GM23248 (cell line): ENCODE measurements at regions not wholly inside any gene's neighbourhood (a gene's known extent, or its start where the extent isn't known, plus 50 kb on each side); places are given as distances from the start of the nearest gene placed in this dataset.

ENCODE experiments used
- DNase-seq: peaks from one replicate; pipeline ENCODE4 v3.0.0-alpha.2; 2015
- H2AFZ ChIP-seq: fragments of 200-600 bp; sonication (generic); 2 replicates; pipeline ENCODE4 v1.6.1; 2016; ENCODE audit warnings: antibody characterized with exemption
- H3F3A ChIP-seq: fragments of 200-600 bp; sonication (generic); 2 replicates; pipeline ENCODE4 v1.6.1; 2016; ENCODE audit warnings: mild to moderate bottlenecking, antibody characterized with exemption, mixed run types; ENCODE audit not compliant: insufficient read depth
- H3K27ac ChIP-seq: fragments of 200-600 bp; sonication (generic); 2 replicates; pipeline ENCODE4 v1.5.1; 2016; ENCODE audit warnings: mild to moderate bottlenecking
- H3K27me3 ChIP-seq: fragments of 200-600 bp; sonication (generic); replicated peaks from 2 replicates; pipeline ENCODE4 v1.6.1; 2016; ENCODE audit warnings: mild to moderate bottlenecking; ENCODE audit not compliant: insufficient read depth
- H3K36me3 ChIP-seq: fragments of 200-600 bp; sonication (generic); 2 replicates; pipeline ENCODE4 v1.6.1; 2016; ENCODE audit warnings: low read depth, mild to moderate bottlenecking
- H3K4me1 ChIP-seq: fragments of 200-600 bp; sonication (generic); 2 replicates; pipeline ENCODE4 v1.6.1; 2016; ENCODE audit warnings: mild to moderate bottlenecking; ENCODE audit not compliant: insufficient read depth
- H3K4me2 ChIP-seq: fragments of 200-600 bp; sonication (generic); one replicate; pipeline ENCODE4 v1.6.1; 2016; ENCODE audit warnings: mild to moderate bottlenecking; ENCODE audit not compliant: unreplicated experiment
- H3K4me3 ChIP-seq: fragments of 200-600 bp; sonication (generic); 2 replicates; pipeline ENCODE4 v1.5.1; 2016; ENCODE audit warnings: mild to moderate bottlenecking
- H3K79me2 ChIP-seq: fragments of 200-600 bp; sonication (generic); 2 replicates; pipeline ENCODE4 v1.6.1; 2016; ENCODE audit warnings: mild to moderate bottlenecking; ENCODE audit not compliant: insufficient read depth
- H3K9ac ChIP-seq: fragments of 200-600 bp; sonication (generic); 2 replicates; pipeline ENCODE4 v1.6.1; 2016; ENCODE audit warnings: mild to moderate bottlenecking
- H3K9me2 ChIP-seq: fragments of 200-600 bp; sonication (generic); 2 replicates; pipeline ENCODE4 v1.6.1; 2016; ENCODE audit warnings: mixed run types, mild to moderate bottlenecking, moderate library complexity; ENCODE audit not compliant: insufficient read depth
- H3K9me3 ChIP-seq: fragments of 200-600 bp; sonication (generic); one replicate; pipeline ENCODE4 v1.6.1; 2017; ENCODE audit warnings: low read depth
- H4K20me1 ChIP-seq: fragments of 200-600 bp; sonication (generic); 2 replicates; pipeline ENCODE4 v1.6.0; 2016; ENCODE audit not compliant: insufficient read depth
- EZH2 ChIP-seq: fragments of 200-600 bp; sonication (generic); IDR thresholded peaks from 2 replicates; pipeline ENCODE4 v1.6.1; 2018; ENCODE audit warnings: antibody characterized with exemption, mild to moderate bottlenecking; ENCODE audit not compliant: insufficient read depth, poor library complexity, severe bottlenecking
- EZH2phosphoT487 ChIP-seq: fragments of 200-600 bp; sonication (generic); IDR thresholded peaks from 2 replicates; pipeline ENCODE4 v1.6.1; 2018; ENCODE audit warnings: antibody characterized with exemption, moderate library complexity, mild to moderate bottlenecking, low read depth; ENCODE audit not compliant: insufficient read depth
- whole genome bisulfite sequencing, 2 experiments: methylation state at CpG; one replicate each; pipeline ENCODE4 v1.1.6; 2015 to 2017; ENCODE audit warnings: low lambda C conversion rate in 2 of 2, low coverage in 1 of 2; ENCODE audit errors: missing lambda C conversion rate in 2 of 2; 5-methylcytosine and 5-hydroxymethylcytosine counted together
- in situ Hi-C: fragments of 300-500 bp; cut with MboI; formaldehyde crosslinking; loops from 2 replicates; pipeline ENCODE4 v1.15.0; 2020

GRCh38 chr15:62895139-62895866, 147.2 kb upstream of the TPM1 start:
- Histone ChIP-seq H3K27ac (peak overlapping the region; percentile 98), H3K9me3 (no peaks in the 10 kb centered on the region), H3K4me1 (peaks cover 43% of the 10 kb centered on the region), H3K27me3 (no peaks in the 10 kb centered on the region), H3F3A (peaks cover 38% of the 10 kb centered on the region), H3K9me2 (no peaks in the 10 kb centered on the region), H3K4me3 (0 out of 2 replicates have a peak overlapping the region, but pooled peaks have one; percentile 27), H3K36me3 (no peaks in the 10 kb centered on the region), H3K79me2 (no peaks in the 10 kb centered on the region), H4K20me1 (no peaks in the 10 kb centered on the region), H2AFZ (peak overlapping the region; percentile 14; the same call in 1 of the 2 replicates), H3K9ac (peak overlapping the region; percentile 78), H3K4me2 (peak overlapping the region; percentile 66)
- peak; percentile 51 for DNase-seq
- no peak for TF ChIP-seq EZH2
- no peak for TF ChIP-seq EZH2phosphoT487
- in situ Hi-C loops, result no loop called here
- 57 to 67% methylated on average over 6 of the region's 6 CpGs for WGBS, 2 experiments

DNA sequence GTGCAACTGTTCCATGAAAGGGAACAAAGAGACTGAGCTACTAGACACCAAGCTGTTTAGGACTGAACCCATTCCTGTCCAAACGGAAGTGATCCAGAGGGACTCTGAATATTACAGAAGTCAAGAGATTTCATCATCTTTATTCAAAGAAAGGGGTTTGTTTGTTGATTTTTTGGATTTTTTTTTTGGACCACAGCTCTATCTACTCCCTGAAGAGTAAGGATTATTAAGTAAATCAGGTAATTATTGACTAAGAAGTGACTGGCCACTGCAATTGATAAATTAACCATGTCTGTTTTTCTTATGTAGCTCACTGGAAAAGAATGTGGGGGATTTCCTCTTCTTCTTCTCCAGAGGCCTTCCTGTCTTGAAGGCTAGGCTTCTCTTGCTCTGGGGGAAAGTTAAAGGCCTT, 146.6 kb upstream of the TPM1 start:
- DNase-seq, result peak; percentile 80
- H3K27ac ChIP-seq, result peak overlapping the region; percentile 98
- peaks cover 43% of the 10 kb centered on the region for H3K4me1 ChIP-seq
- H3K27me3 ChIP-seq, result no peaks in the 10 kb centered on the region
- H3K9me3 ChIP-seq, result no peaks in the 10 kb centered on the region
- H3K9me2 ChIP-seq, result no peaks in the 10 kb centered on the region
- H3F3A ChIP-seq, result peaks cover 36% of the 10 kb centered on the region
- peak overlapping the region; percentile 66 for H3K4me2 ChIP-seq
- 5 to 6% methylated on average over 1 of the region's 1 CpG for WGBS, 2 experiments
- peak overlapping the region; percentile 78 for H3K9ac ChIP-seq
- H3K4me3 ChIP-seq, result peak overlapping the region; percentile 27; the same call in 1 of the 2 replicates
- H3K36me3 ChIP-seq, result no peaks in the 10 kb centered on the region
- no peaks in the 10 kb centered on the region for H4K20me1 ChIP-seq
- in situ Hi-C loops, result no loop called here
- H2AFZ ChIP-seq, result peak overlapping the region; percentile 14; the same call in 1 of the 2 replicates
- TF ChIP-seq EZH2phosphoT487 (no peak), EZH2 (no peak)
- no peaks in the 10 kb centered on the region for H3K79me2 ChIP-seq

DNA sequence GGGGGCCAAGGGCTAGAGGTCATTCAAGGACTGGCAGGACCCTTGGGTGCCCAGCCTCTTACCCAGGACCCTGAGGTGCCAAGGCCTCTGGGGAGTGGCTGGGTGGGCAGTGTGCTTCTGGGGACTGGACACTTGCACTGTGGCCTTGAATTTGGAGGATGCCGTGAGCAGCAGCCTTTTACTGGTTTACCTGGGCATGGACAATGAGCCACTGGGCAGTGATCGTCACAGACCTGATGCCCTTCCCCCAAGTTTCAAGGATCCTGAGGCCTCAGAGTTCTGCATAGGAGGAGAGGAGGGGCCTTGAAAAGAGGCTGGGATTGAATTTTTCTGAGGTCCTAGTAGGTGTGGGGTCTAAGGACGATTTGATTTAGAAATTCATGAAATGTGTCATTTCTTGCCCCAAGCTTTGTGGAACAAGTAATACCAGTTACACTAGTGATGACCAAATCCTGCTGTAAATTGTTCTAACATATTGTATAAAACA, 146.1 kb upstream of the TPM1 start:
- Histone ChIP-seq H3K27me3 (no peaks in the 10 kb centered on the region), H3K9me3 (no peaks in the 10 kb centered on the region), H3K79me2 (no peaks in the 10 kb centered on the region), H3K4me1 (peaks cover 43% of the 10 kb centered on the region), H3K9me2 (no peaks in the 10 kb centered on the region), H3K4me3 (peak overlapping the region; percentile 27; the same call in 1 of the 2 replicates), H3F3A (peaks cover 36% of the 10 kb centered on the region), H3K27ac (peak overlapping the region; percentile 98), H4K20me1 (no peaks in the 10 kb centered on the region), H2AFZ (peak overlapping the region; percentile 14; the same call in 1 of the 2 replicates), H3K36me3 (no peaks in the 10 kb centered on the region), H3K9ac (peak overlapping the region; percentile 78), H3K4me2 (peak overlapping the region; percentile 66)
- no peak for DNase-seq
- no peak for TF ChIP-seq EZH2phosphoT487
- in situ Hi-C loops, result no loop called here
- WGBS, 2 experiments, result 49 to 55% methylated on average over 3 of the region's 3 CpGs

- 0 to 2% methylated on average over 17 to 19 of the region's 19 CpGs for WGBS, 2 experiments
- TF ChIP-seq EZH2phosphoT487 (no peak), EZH2 (no peak)
- DNase-seq, result peak; percentile 100
- peak overlapping the region; percentile 98 for H3K27ac ChIP-seq
- no peaks in the 10 kb centered on the region for H4K20me1 ChIP-seq
- H3K4me3 ChIP-seq, result peak overlapping the region; percentile 11; the same call in 1 of the 2 replicates
- no peaks in the 10 kb centered on the region for H3K9me2 ChIP-seq
- peaks cover 43% of the 10 kb centered on the region for H3K4me1 ChIP-seq
- H3K9ac ChIP-seq, result peak overlapping the region; percentile 78
- H3F3A ChIP-seq, result peaks cover 36% of the 10 kb centered on the region
- no peaks in the 10 kb centered on the region for H3K27me3 ChIP-seq
- H3K36me3 ChIP-seq, result no peaks in the 10 kb centered on the region
- in situ Hi-C loops, result no loop called here
- peak overlapping the region; percentile 66 for H3K4me2 ChIP-seq
- no peak overlapping the region for H2AFZ ChIP-seq
- H3K9me3 ChIP-seq, result no peaks in the 10 kb centered on the region
- H3K79me2 ChIP-seq, result no peaks in the 10 kb centered on the region
Measured at GRCh38 chr15:62896969-62897486, 145.5 kb upstream of the TPM1 start.
